Activated CD4-positive, alpha-beta T cell treated with anti-CD3 and anti-CD28 coated beads for 36 hours (primary cell): ENCODE measurements at regions not wholly inside any gene's neighbourhood (a gene's known extent, or its start where the extent isn't known, plus 50 kb on each side); places are given as distances from the start of the nearest gene placed in this dataset.

Source experiments
- ATAC-seq: fragments of 200-7000 bp; cut with Tn5 transposase; one replicate; pipeline ENCODE4 v1.10.0; 2021; ENCODE audit warnings: mild to moderate bottlenecking, moderate library complexity
- CTCF ChIA-PET: fragments of 350-600 bp; sonication (Branson Sonifier 250); formaldehyde crosslinking; loops from one replicate; lab custom pipeline; 2021; ENCODE audit warnings: antibody characterized with exemption; lab: Charles Lee
- POLR2A ChIA-PET: fragments of 350-600 bp; sonication (Branson Sonifier 250); formaldehyde crosslinking; loops from one replicate; lab custom pipeline; 2021; ENCODE audit warnings: antibody characterized with exemption, inconsistent platforms; lab: Charles Lee
- DNase-seq: peaks from one replicate; pipeline ENCODE4 v3.0.0-alpha.2; 2020
- H3K27ac Mint-ChIP-seq: one replicate; pipeline ENCODE4 v1.8.0; 2021; ENCODE audit warnings: mixed read lengths
- H3K27me3 Mint-ChIP-seq: one replicate; pipeline ENCODE4 v1.8.0; 2021; ENCODE audit warnings: mixed read lengths
- H3K36me3 Mint-ChIP-seq: one replicate; pipeline ENCODE4 v1.8.0; 2021; ENCODE audit warnings: low read depth, mixed read lengths
- H3K4me1 Mint-ChIP-seq: one replicate; pipeline ENCODE4 v1.8.0; 2021; ENCODE audit warnings: mixed read lengths
- H3K4me3 Mint-ChIP-seq: one replicate; pipeline ENCODE4 v1.8.0; 2021; ENCODE audit warnings: mild to moderate bottlenecking, moderate library complexity, mixed read lengths
- H3K9me3 Mint-ChIP-seq: one replicate; pipeline ENCODE4 v1.8.0; 2021; ENCODE audit warnings: low read depth, mixed read lengths
- intact Hi-C, 2 experiments: fragments of 100-400 bp; cut with DNase I in 1 of 2; cut with micrococcal nuclease in 1 of 2; formaldehyde crosslinking; loops; one replicate each; pipeline versions ENCODE4 v1.14.2 to v1.15.1; 2022 to 2024; cut with DNase I, micrococcal nuclease

- CTCF ChIA-PET, result no interaction called here
- DNase-seq (no peak), ATAC-seq (no peak)
- H3K36me3 Mint-ChIP-seq, result no peaks in the 10 kb centered on the region
- no peak overlapping the region for H3K27ac Mint-ChIP-seq
- no peaks in the 10 kb centered on the region for H3K4me1 Mint-ChIP-seq
- intact Hi-C loops, result no loop called here
- POLR2A ChIA-PET, result no interaction called here
- no peaks in the 10 kb centered on the region for H3K9me3 Mint-ChIP-seq
- peaks cover 3% of the 10 kb centered on the region for H3K27me3 Mint-ChIP-seq
- no peak overlapping the region for H3K4me3 Mint-ChIP-seq
Measured at GRCh38 chr10:62548686-62549085, 174.5 kb downstream of the ZNF365 start.

GRCh38 chr10:62550173-62550572 lies 176.0 kb downstream of the ZNF365 start:
- ATAC-seq (no peak), DNase-seq (no peak)
- H3K27me3 Mint-ChIP-seq, result peaks cover 4% of the 10 kb centered on the region
- H3K27ac Mint-ChIP-seq, result no peak overlapping the region
- no peak overlapping the region for H3K4me3 Mint-ChIP-seq
- H3K36me3 Mint-ChIP-seq, result no peaks in the 10 kb centered on the region
- CTCF ChIA-PET, result interaction anchor here (0.6 to 0.7 kb wide), 3 partner anchors 44 to 1313 kb away, joined by 3 read pairs; no protein-coding TSS in a partner anchor
- intact Hi-C loops, result loop anchor here in 1 of 2 experiments (5.0 kb wide), 1 partner anchor 58 kb away; no protein-coding TSS in a partner anchor
- no peaks in the 10 kb centered on the region for H3K4me1 Mint-ChIP-seq
- POLR2A ChIA-PET, result no interaction called here
- no peaks in the 10 kb centered on the region for H3K9me3 Mint-ChIP-seq

- DNase-seq, result peak; percentile 16
- POLR2A ChIA-PET, result no interaction called here
- Mint-ChIP-seq H3K27ac (no peak overlapping the region), H3K36me3 (no peaks in the 10 kb centered on the region), H3K4me3 (no peak overlapping the region), H3K9me3 (no peaks in the 10 kb centered on the region), H3K27me3 (peaks cover 20% of the 10 kb centered on the region), H3K4me1 (no peaks in the 10 kb centered on the region)
- intact Hi-C loops, result loop anchor here in 1 of 2 experiments (1.0 to 5.0 kb wide), 3 partner anchors 62 to 604 kb away; no protein-coding TSS in a partner anchor
- ATAC-seq, result peak; percentile 57
- CTCF ChIA-PET, result interaction anchor here (1.3 to 1.4 kb wide), 2 partner anchors 603 to 612 kb away, joined by 3 read pairs; no protein-coding TSS in a partner anchor
Measured at GRCh38 chr10:62554632-62555199, 180.5 kb downstream of the ZNF365 start.

GRCh38 chr10:62559481-62560200 lies 185.5 kb downstream of the ZNF365 start:
- DNase-seq, result no peak
- Mint-ChIP-seq H3K9me3 (no peaks in the 10 kb centered on the region), H3K36me3 (no peaks in the 10 kb centered on the region), H3K27me3 (peaks cover 19% of the 10 kb centered on the region), H3K27ac (no peak overlapping the region), H3K4me3 (no peak overlapping the region), H3K4me1 (no peaks in the 10 kb centered on the region)
- intact Hi-C loops, result no loop called here
- ChIA-PET POLR2A (no interaction called here), CTCF (interaction anchor here (0.8 to 1.2 kb wide), 2 partner anchors 15 to 190 kb away, joined by 3 to 4 read pairs; no protein-coding TSS in a partner anchor)
- no peak for ATAC-seq

GRCh38 chr10:62560201-62560819 lies 186.1 kb downstream of the ZNF365 start:
- ATAC-seq (no peak), DNase-seq (no peak)
- H3K4me3 Mint-ChIP-seq, result no peak overlapping the region
- ChIA-PET POLR2A (no interaction called here), CTCF (no interaction called here)
- H3K27me3 Mint-ChIP-seq, result peaks cover 19% of the 10 kb centered on the region
- intact Hi-C loops, result no loop called here
- no peaks in the 10 kb centered on the region for H3K9me3 Mint-ChIP-seq
- no peaks in the 10 kb centered on the region for H3K36me3 Mint-ChIP-seq
- H3K4me1 Mint-ChIP-seq, result no peaks in the 10 kb centered on the region
- no peak overlapping the region for H3K27ac Mint-ChIP-seq

- no peaks in the 10 kb centered on the region for H3K4me1 Mint-ChIP-seq
- ATAC-seq, result no peak
- intact Hi-C loops, result no loop called here
- ChIA-PET POLR2A (no interaction called here), CTCF (no interaction called here)
- no peak overlapping the region for H3K27ac Mint-ChIP-seq
- H3K27me3 Mint-ChIP-seq, result peaks cover 16% of the 10 kb centered on the region
- H3K36me3 Mint-ChIP-seq, result no peaks in the 10 kb centered on the region
- DNase-seq, result no peak
- no peak overlapping the region for H3K4me3 Mint-ChIP-seq
- H3K9me3 Mint-ChIP-seq, result no peaks in the 10 kb centered on the region
Measured at GRCh38 chr10:62561151-62561550, 187.0 kb downstream of the ZNF365 start.

GRCh38 chr10:62562101-62562500 lies 187.9 kb downstream of the ZNF365 start:
- Mint-ChIP-seq H3K27ac (no peak overlapping the region), H3K4me1 (no peaks in the 10 kb centered on the region)

GRCh38 chr10:62562795-62563194 lies 188.6 kb downstream of the ZNF365 start:
- H3K27me3 Mint-ChIP-seq, result peaks cover 13% of the 10 kb centered on the region
- ChIA-PET POLR2A (no interaction called here), CTCF (interaction anchor here (0.8 to 1.4 kb wide), 3 partner anchors 10 to 45 kb away, joined by 3 read pairs; no protein-coding TSS in a partner anchor)
- H3K9me3 Mint-ChIP-seq, result no peaks in the 10 kb centered on the region
- DNase-seq (no peak), ATAC-seq (peak; percentile 74)
- H3K36me3 Mint-ChIP-seq, result no peaks in the 10 kb centered on the region
- no peak overlapping the region for H3K27ac Mint-ChIP-seq
- no peak overlapping the region for H3K4me3 Mint-ChIP-seq
- intact Hi-C loops, result no loop called here
- H3K4me1 Mint-ChIP-seq, result no peaks in the 10 kb centered on the region

More at GRCh38 chr10:62562101-62562500, 187.9 kb downstream of the ZNF365 start:
- ChIA-PET CTCF (interaction anchor here (0.8 to 1.4 kb wide), 2 partner anchors 11 to 24 kb away, joined by 3 read pairs; no protein-coding TSS in a partner anchor), POLR2A (no interaction called here)
- DNase-seq (no peak), ATAC-seq (no peak)
- H3K4me3 Mint-ChIP-seq, result no peak overlapping the region
- intact Hi-C loops, result no loop called here
- peaks cover 16% of the 10 kb centered on the region for H3K27me3 Mint-ChIP-seq
- H3K36me3 Mint-ChIP-seq, result no peaks in the 10 kb centered on the region
- H3K9me3 Mint-ChIP-seq, result no peaks in the 10 kb centered on the region

- ATAC-seq (no peak), DNase-seq (no peak)
- ChIA-PET POLR2A (no interaction called here), CTCF (interaction anchor here (1.0 kb wide), 1 partner anchor 15 kb away, joined by 4 read pairs; no protein-coding TSS in a partner anchor)
- peaks cover 3% of the 10 kb centered on the region for H3K4me1 Mint-ChIP-seq
- H3K27me3 Mint-ChIP-seq, result peaks cover 21% of the 10 kb centered on the region
- intact Hi-C loops, result no loop called here
- H3K4me3 Mint-ChIP-seq, result no peak overlapping the region
- H3K9me3 Mint-ChIP-seq, result no peaks in the 10 kb centered on the region
- H3K36me3 Mint-ChIP-seq, result no peaks in the 10 kb centered on the region
- no peak overlapping the region for H3K27ac Mint-ChIP-seq
Measured at GRCh38 chr10:62573929-62574328, 199.8 kb downstream of the ZNF365 start.

- DNase-seq (no peak), ATAC-seq (no peak)
- H3K36me3 Mint-ChIP-seq, result no peaks in the 10 kb centered on the region
- no peaks in the 10 kb centered on the region for H3K4me1 Mint-ChIP-seq
- POLR2A ChIA-PET, result no interaction called here
- H3K27me3 Mint-ChIP-seq, result peaks cover 17% of the 10 kb centered on the region
- no peak overlapping the region for H3K27ac Mint-ChIP-seq
- H3K9me3 Mint-ChIP-seq, result no peaks in the 10 kb centered on the region
- CTCF ChIA-PET, result interaction anchor here (0.5 to 1.5 kb wide), 4 partner anchors 14 to 580 kb away, joined by 3 to 5 read pairs (median 4); no protein-coding TSS in a partner anchor
- no peak overlapping the region for H3K4me3 Mint-ChIP-seq
- intact Hi-C loops, result no loop called here
Measured at GRCh38 chr10:62577076-62577475, 202.9 kb downstream of the ZNF365 start.

GRCh38 chr10:62577666-62578291 lies 203.6 kb downstream of the ZNF365 start:
- no peak overlapping the region for H3K27ac Mint-ChIP-seq
- H3K4me1 Mint-ChIP-seq, result no peaks in the 10 kb centered on the region
- H3K9me3 Mint-ChIP-seq, result no peaks in the 10 kb centered on the region
- H3K27me3 Mint-ChIP-seq, result peaks cover 13% of the 10 kb centered on the region
- POLR2A ChIA-PET, result interaction anchor here (0.7 kb wide), 1 partner anchor 40 kb away, joined by 4 read pairs; no protein-coding TSS in a partner anchor
- ATAC-seq (no peak), DNase-seq (no peak)
- H3K4me3 Mint-ChIP-seq, result no peak overlapping the region
- no peaks in the 10 kb centered on the region for H3K36me3 Mint-ChIP-seq
- intact Hi-C loops, result no loop called here
- CTCF ChIA-PET, result interaction anchor here (0.5 to 1.5 kb wide), 8 partner anchors 10 to 579 kb away, joined by 3 to 5 read pairs (median 4); no protein-coding TSS in a partner anchor
